ENCODE measurements at regions not wholly inside any gene's neighbourhood (a gene's known extent, or its start where the extent isn't known, plus 50 kb on each side); places are given as distances from the start of the nearest gene placed in this dataset.
"Not testable (repeated sequence)": the region's sequence is repeated elsewhere in the genome, so short reads cannot be mapped to it uniquely, and the experiment has no call there.

GRCh38 chr5:127133071-127133470 lies 59.8 kb upstream of the C5orf63 start:
- Mint-ChIP-seq H3K27me3 (peaks cover 24% of the 10 kb centered on the region), H3K36me3 (ENCODE audit: insufficient read depth) (no peaks in the 10 kb centered on the region), H3K4me1 (no peaks in the 10 kb centered on the region), H3K9me3 (no peaks in the 10 kb centered on the region), H3K27ac (ENCODE audit: low read depth) (no peak overlapping the region), H3K4me3 (no peak overlapping the region)
- no peak for ATAC-seq (replicated peaks; ENCODE audit: extremely low read depth, poor library complexity, severe bottlenecking)
- DNase-seq (ENCODE audit: low spot score in 2 of 2), result no peak

GRCh38 chr5:127136908-127137307 lies 63.6 kb upstream of the C5orf63 start:
- no peak for DNase-seq (ENCODE audit: low spot score in 2 of 2)
- peaks cover 51% of the 10 kb centered on the region for H3K27me3 Mint-ChIP-seq
- H3K9me3 Mint-ChIP-seq, result no peaks in the 10 kb centered on the region
- H3K27ac Mint-ChIP-seq (ENCODE audit: low read depth), result no peak overlapping the region
- H3K4me3 Mint-ChIP-seq, result no peak overlapping the region
- no peak for ATAC-seq (replicated peaks; ENCODE audit: extremely low read depth, poor library complexity, severe bottlenecking)
- H3K36me3 Mint-ChIP-seq (ENCODE audit: insufficient read depth), result no peaks in the 10 kb centered on the region
- no peaks in the 10 kb centered on the region for H3K4me1 Mint-ChIP-seq

GRCh38 chr5:127143722-127144121 lies 70.4 kb upstream of the C5orf63 start:
- DNase-seq (ENCODE audit: low spot score in 2 of 2) (no peak), ATAC-seq (replicated peaks; ENCODE audit: extremely low read depth, poor library complexity, severe bottlenecking) (no peak)
- Mint-ChIP-seq H3K4me1 (no peaks in the 10 kb centered on the region), H3K9me3 (no peaks in the 10 kb centered on the region), H3K27me3 (peaks cover 41% of the 10 kb centered on the region), H3K4me3 (no peak overlapping the region), H3K27ac (ENCODE audit: low read depth) (no peak overlapping the region), H3K36me3 (ENCODE audit: insufficient read depth) (no peaks in the 10 kb centered on the region)

- H3K27me3 Mint-ChIP-seq, result peaks cover 26% of the 10 kb centered on the region
Measured at GRCh38 chr5:127153031-127153430, 79.7 kb upstream of the C5orf63 start.

GRCh38 chr5:127153521-127153920 lies 80.2 kb upstream of the C5orf63 start:
- no peak overlapping the region for H3K27ac Mint-ChIP-seq (ENCODE audit: low read depth)
- peaks cover 31% of the 10 kb centered on the region for H3K27me3 Mint-ChIP-seq
- no peaks in the 10 kb centered on the region for H3K4me1 Mint-ChIP-seq
- H3K9me3 Mint-ChIP-seq, result no peaks in the 10 kb centered on the region
- DNase-seq (ENCODE audit: low spot score in 2 of 2), result no peak
- H3K4me3 Mint-ChIP-seq, result no peak overlapping the region
- no peaks in the 10 kb centered on the region for H3K36me3 Mint-ChIP-seq (ENCODE audit: insufficient read depth)
- ATAC-seq (replicated peaks; ENCODE audit: extremely low read depth, poor library complexity, severe bottlenecking), result no peak

More at GRCh38 chr5:127153031-127153430, 79.7 kb upstream of the C5orf63 start:
- Mint-ChIP-seq H3K27ac (ENCODE audit: low read depth) (no peak overlapping the region), H3K36me3 (ENCODE audit: insufficient read depth) (no peaks in the 10 kb centered on the region), H3K4me1 (no peaks in the 10 kb centered on the region), H3K9me3 (no peaks in the 10 kb centered on the region), H3K4me3 (no peak overlapping the region)
- ATAC-seq (replicated peaks; ENCODE audit: extremely low read depth, poor library complexity, severe bottlenecking), result no peak
- DNase-seq (ENCODE audit: low spot score in 2 of 2), result no peak

GRCh38 chr5:127163750-127164149 lies 90.4 kb upstream of the C5orf63 start:
- Mint-ChIP-seq H3K27me3 (peaks cover 58% of the 10 kb centered on the region), H3K4me1 (no peaks in the 10 kb centered on the region), H3K27ac (ENCODE audit: low read depth) (no peak overlapping the region), H3K9me3 (no peaks in the 10 kb centered on the region), H3K4me3 (no peak overlapping the region), H3K36me3 (ENCODE audit: insufficient read depth) (no peaks in the 10 kb centered on the region)
- DNase-seq (ENCODE audit: low spot score in 2 of 2) (no peak), ATAC-seq (replicated peaks; ENCODE audit: extremely low read depth, poor library complexity, severe bottlenecking) (no peak)

- H3K9me3 Mint-ChIP-seq, result no peaks in the 10 kb centered on the region
- no peak overlapping the region for H3K4me3 Mint-ChIP-seq
- DNase-seq (ENCODE audit: low spot score in 2 of 2), result no peak
- peaks cover 29% of the 10 kb centered on the region for H3K27me3 Mint-ChIP-seq
- ATAC-seq (replicated peaks; ENCODE audit: extremely low read depth, poor library complexity, severe bottlenecking), result no peak
- H3K36me3 Mint-ChIP-seq (ENCODE audit: insufficient read depth), result no peaks in the 10 kb centered on the region
- no peak overlapping the region for H3K27ac Mint-ChIP-seq (ENCODE audit: low read depth)
- H3K4me1 Mint-ChIP-seq, result no peaks in the 10 kb centered on the region
Measured at GRCh38 chr5:127170918-127171600, 97.8 kb upstream of the C5orf63 start.

GRCh38 chr5:127176769-127177168 lies 103.5 kb upstream of the C5orf63 start:
- Mint-ChIP-seq H3K27me3 (peaks cover 57% of the 10 kb centered on the region), H3K27ac (ENCODE audit: low read depth) (no peak overlapping the region), H3K36me3 (ENCODE audit: insufficient read depth) (no peaks in the 10 kb centered on the region), H3K4me1 (no peaks in the 10 kb centered on the region), H3K9me3 (no peaks in the 10 kb centered on the region), H3K4me3 (no peak overlapping the region)
- DNase-seq (ENCODE audit: low spot score in 2 of 2), result no peak
- no peak for ATAC-seq (replicated peaks; ENCODE audit: extremely low read depth, poor library complexity, severe bottlenecking)

- not testable (repeated sequence) for H3K9me3 Mint-ChIP-seq; H3K36me3 Mint-ChIP-seq (ENCODE audit: insufficient read depth); H3K4me1 Mint-ChIP-seq; DNase-seq (ENCODE audit: low spot score in 2 of 2); H3K27ac Mint-ChIP-seq (ENCODE audit: low read depth); ATAC-seq (replicated peaks; ENCODE audit: extremely low read depth, poor library complexity, severe bottlenecking); H3K4me3 Mint-ChIP-seq
- peaks cover 61% of the 10 kb centered on the region for H3K27me3 Mint-ChIP-seq
Measured at GRCh38 chr5:127182631-127183030, 108.0 kb upstream of the MEGF10 start.

- H3K27ac Mint-ChIP-seq (ENCODE audit: low read depth), result no peak overlapping the region
- H3K9me3 Mint-ChIP-seq, result no peaks in the 10 kb centered on the region
- peaks cover 66% of the 10 kb centered on the region for H3K27me3 Mint-ChIP-seq
- H3K4me3 Mint-ChIP-seq, result no peak overlapping the region
- ATAC-seq (replicated peaks; ENCODE audit: extremely low read depth, poor library complexity, severe bottlenecking) (no peak), DNase-seq (ENCODE audit: low spot score in 2 of 2) (no peak)
- no peaks in the 10 kb centered on the region for H3K4me1 Mint-ChIP-seq
- H3K36me3 Mint-ChIP-seq (ENCODE audit: insufficient read depth), result no peaks in the 10 kb centered on the region
Measured at GRCh38 chr5:127183332-127183731, 107.3 kb upstream of the MEGF10 start.

GRCh38 chr5:127184851-127185250 lies 105.7 kb upstream of the MEGF10 start:
- peaks cover 63% of the 10 kb centered on the region for H3K27me3 Mint-ChIP-seq
- H3K27ac Mint-ChIP-seq (ENCODE audit: low read depth), result no peak overlapping the region
- H3K36me3 Mint-ChIP-seq (ENCODE audit: insufficient read depth), result no peaks in the 10 kb centered on the region
- no peaks in the 10 kb centered on the region for H3K4me1 Mint-ChIP-seq
- no peak for ATAC-seq (replicated peaks; ENCODE audit: extremely low read depth, poor library complexity, severe bottlenecking)
- no peak for DNase-seq (ENCODE audit: low spot score in 2 of 2)
- H3K4me3 Mint-ChIP-seq, result no peak overlapping the region
- H3K9me3 Mint-ChIP-seq, result no peaks in the 10 kb centered on the region

- Mint-ChIP-seq H3K9me3 (no peaks in the 10 kb centered on the region), H3K4me3 (no peak overlapping the region), H3K27ac (ENCODE audit: low read depth) (no peak overlapping the region), H3K36me3 (ENCODE audit: insufficient read depth) (no peaks in the 10 kb centered on the region), H3K4me1 (no peaks in the 10 kb centered on the region), H3K27me3 (peaks cover 57% of the 10 kb centered on the region)
- no peak for ATAC-seq (replicated peaks; ENCODE audit: extremely low read depth, poor library complexity, severe bottlenecking)
- DNase-seq (ENCODE audit: low spot score in 2 of 2), result no peak
Measured at GRCh38 chr5:127186657-127187056, 103.9 kb upstream of the MEGF10 start.

- H3K27me3 Mint-ChIP-seq, result peaks cover 60% of the 10 kb centered on the region
Measured at GRCh38 chr5:127187706-127188105, 102.9 kb upstream of the MEGF10 start.

More at GRCh38 chr5:127187706-127188105, 102.9 kb upstream of the MEGF10 start:
- H3K36me3 Mint-ChIP-seq (ENCODE audit: insufficient read depth), result peaks cover 2% of the 10 kb centered on the region
- H3K27ac Mint-ChIP-seq (ENCODE audit: low read depth), result no peak overlapping the region
- DNase-seq (ENCODE audit: low spot score in 2 of 2), result no peak
- H3K4me3 Mint-ChIP-seq, result no peak overlapping the region
- no peaks in the 10 kb centered on the region for H3K9me3 Mint-ChIP-seq
- H3K4me1 Mint-ChIP-seq, result no peaks in the 10 kb centered on the region
- ATAC-seq (replicated peaks; ENCODE audit: extremely low read depth, poor library complexity, severe bottlenecking), result no peak

Measured in central memory CD8-positive, alpha-beta T cell (primary cell).